ENCODE measurements at regions not wholly inside any gene's neighbourhood (a gene's known extent, or its start where the extent isn't known, plus 50 kb on each side); places are given as distances from the start of the nearest gene placed in this dataset.

- no peak for TF ChIP-seq EZH2 (IDR thresholded peaks at IDR 0.05; ENCODE audit: low read depth)
- TF ChIP-seq CTCF (conservative IDR thresholded peaks at IDR 0.05), result no peak
Observed at GRCh38 chr12:94731733-94732360, 81.5 kb upstream of the TMCC3 start.
